GM12873 (cell line): ENCODE measurements at regions not wholly inside any gene's neighbourhood (a gene's known extent, or its start where the extent isn't known, plus 50 kb on each side); places are given as distances from the start of the nearest gene placed in this dataset.

Experiments used
- TF ChIP-seq, protein P1 (sequence below): IDR thresholded peaks from 2 replicates; pipeline ENCODE4 v1.5.1; 2012; ENCODE audit warnings: low read depth, mild to moderate bottlenecking, moderate library complexity, low read length, control low read depth; ENCODE audit not compliant: insufficient read depth; ENCODE audit errors: missing control alignments

GRCh38 chr20:50292079-50292590 lies 101.5 kb downstream of the CEBPB start:
- TF ChIP-seq, protein P1, sequence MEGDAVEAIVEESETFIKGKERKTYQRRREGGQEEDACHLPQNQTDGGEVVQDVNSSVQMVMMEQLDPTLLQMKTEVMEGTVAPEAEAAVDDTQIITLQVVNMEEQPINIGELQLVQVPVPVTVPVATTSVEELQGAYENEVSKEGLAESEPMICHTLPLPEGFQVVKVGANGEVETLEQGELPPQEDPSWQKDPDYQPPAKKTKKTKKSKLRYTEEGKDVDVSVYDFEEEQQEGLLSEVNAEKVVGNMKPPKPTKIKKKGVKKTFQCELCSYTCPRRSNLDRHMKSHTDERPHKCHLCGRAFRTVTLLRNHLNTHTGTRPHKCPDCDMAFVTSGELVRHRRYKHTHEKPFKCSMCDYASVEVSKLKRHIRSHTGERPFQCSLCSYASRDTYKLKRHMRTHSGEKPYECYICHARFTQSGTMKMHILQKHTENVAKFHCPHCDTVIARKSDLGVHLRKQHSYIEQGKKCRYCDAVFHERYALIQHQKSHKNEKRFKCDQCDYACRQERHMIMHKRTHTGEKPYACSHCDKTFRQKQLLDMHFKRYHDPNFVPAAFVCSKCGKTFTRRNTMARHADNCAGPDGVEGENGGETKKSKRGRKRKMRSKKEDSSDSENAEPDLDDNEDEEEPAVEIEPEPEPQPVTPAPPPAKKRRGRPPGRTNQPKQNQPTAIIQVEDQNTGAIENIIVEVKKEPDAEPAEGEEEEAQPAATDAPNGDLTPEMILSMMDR: no peak

DNA sequence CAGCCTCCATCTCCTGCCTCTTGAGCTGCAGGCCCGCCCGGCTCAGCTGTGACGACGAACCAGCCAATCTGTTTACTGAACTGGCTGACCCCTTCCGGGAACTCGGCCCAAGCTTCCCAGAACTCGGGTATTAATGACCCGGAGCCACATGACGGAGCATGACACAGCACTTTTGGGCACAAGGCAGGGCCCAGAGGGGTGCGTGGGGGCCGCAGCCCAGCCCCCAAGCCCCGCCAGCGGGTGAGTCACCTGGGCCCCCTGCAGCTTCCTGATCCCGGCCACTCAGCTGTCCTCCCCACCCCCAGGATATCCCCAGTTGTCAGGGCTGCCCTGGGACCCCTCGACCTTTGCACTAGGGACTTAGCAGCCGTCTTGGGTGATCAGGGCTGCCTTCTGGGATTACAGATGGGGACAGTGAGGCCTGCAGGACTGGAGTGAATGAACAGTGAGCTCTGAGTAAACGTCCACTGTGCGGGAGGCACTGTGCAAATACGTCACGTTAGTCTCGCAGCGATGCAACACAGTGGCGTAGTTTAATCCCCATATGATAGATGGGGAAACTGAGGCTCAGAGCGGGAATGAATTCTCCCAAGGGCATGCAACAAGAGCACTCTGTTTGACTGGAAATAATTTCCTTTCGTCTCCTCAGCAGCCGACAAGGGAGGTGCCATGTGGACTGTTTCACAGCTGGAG lies 102.1 kb downstream of the CEBPB start:
- TF ChIP-seq, protein P1: no peak

- TF ChIP-seq, protein P1: no peak
Observed at GRCh38 chr20:50293284-50294139, 102.9 kb downstream of the CEBPB start.

DNA sequence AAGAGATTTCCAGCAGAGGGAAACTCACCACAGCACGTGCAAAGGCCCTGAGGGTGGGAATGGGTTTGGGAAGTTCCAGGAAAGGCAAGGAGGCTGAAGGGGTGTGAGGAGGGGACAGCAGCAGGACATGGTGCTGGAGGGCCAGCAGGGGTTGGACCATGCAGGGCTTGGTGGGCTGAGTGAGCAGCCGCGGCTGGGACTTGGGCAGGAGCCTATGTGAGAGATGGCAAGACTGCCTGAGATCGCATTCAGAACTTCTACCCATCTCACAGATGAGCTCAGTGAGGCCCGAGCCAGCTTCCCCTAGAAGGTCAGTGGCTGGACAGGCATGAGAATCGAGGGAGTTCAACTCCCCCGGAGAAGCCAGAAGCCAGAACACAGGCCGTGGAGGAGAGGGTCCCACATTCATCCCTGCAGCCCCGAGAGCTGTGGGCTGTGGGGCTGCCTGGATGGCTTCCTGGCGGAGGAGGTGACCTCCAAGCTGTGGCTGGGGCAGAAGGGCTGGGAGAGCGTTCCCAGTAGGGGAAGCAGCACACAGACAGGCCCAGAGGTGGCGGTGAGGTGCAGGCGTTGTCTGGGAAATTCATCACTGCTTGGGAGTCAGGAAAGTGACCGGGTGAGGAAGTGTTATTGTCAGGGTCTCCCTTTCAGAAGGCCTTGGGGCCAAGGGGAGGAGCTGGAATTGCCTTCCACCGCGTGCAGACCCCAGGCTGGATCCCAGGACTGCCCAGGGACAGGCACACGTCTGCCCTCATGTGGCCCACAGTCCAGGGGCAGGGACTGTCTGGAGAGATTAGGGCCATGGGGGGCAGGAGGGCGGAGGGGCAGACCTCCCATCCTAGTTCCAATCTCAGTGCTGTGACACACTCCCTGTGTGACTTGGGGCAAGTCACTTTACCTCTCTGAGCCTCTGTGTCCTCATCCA lies 103.8 kb downstream of the CEBPB start:
- TF ChIP-seq, protein P1: no peak

DNA sequence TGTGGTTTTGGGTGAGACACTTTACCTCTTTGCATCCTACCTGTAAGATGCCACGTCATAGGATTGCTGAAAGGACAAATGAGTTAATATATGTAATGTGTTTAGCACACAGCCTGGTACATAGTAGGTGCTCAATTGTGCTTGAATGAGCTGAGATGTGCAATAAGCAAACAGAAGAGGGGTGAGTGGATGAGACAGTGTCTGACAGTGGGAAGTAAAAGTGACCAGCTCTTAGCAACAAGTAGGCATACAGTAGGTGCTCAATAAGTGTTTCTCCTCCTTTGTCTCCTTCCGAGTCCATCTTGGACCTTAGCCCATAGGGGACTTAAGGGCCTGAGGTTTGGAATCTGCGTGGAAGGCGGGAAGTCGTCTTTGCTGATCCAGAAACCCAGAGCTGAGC lies 104.7 kb downstream of the CEBPB start:
- TF ChIP-seq, protein P1: no peak

DNA sequence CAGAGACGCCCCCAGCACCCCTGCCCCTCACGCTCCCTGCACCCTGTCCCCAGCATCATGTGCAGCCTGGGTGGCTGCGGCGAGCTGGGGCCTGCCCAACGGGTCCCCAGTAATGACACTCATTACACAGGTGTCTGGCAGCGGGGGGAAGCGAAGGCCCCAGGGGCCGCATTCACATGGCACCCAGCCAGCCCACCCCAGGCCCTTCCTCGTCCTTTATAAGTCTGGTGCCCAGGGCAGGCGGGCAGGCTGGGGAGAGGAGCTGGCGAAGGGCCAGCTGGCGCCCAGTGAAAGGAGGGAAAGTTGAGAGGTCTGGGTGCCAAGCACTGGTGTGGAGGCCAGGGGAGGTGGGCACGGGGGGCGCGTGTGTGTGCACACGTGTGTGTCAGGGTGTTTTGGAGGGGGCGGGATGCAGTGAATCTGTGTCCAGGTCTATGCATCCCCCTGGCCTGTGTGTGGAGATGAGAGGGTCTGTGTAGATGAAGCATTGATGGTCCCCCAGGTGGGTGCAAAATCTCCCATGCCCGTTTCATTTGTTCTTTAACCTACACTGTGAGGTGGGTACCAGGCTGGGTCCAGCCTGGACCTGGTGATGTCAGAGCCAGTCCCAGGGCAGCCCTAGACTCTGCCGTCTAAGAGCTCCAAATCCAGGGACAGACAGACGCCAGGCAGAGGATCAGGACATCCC lies 105.3 kb downstream of the CEBPB start:
- TF ChIP-seq, protein P1: no peak
